Smooth muscle cell (in vitro differentiated cells): ENCODE measurements at regions not wholly inside any gene's neighbourhood (a gene's known extent, or its start where the extent isn't known, plus 50 kb on each side); places are given as distances from the start of the nearest gene placed in this dataset.
"Not testable (repeated sequence)": the region's sequence is repeated elsewhere in the genome, so short reads cannot be mapped to it uniquely, and the experiment has no call there.

ENCODE experiments used
- DNase-seq: peaks from one replicate; lab custom pipeline; 2025; ENCODE audit not compliant: unreplicated experiment; lab: John Stamatoyannopoulos, UW
- H2AFZ ChIP-seq: fragments of 200-600 bp; sonication (generic); 2 replicates; pipeline ENCODE4 v1.6.0; 2016; ENCODE audit warnings: antibody characterized with exemption, low read depth, mild to moderate bottlenecking
- H3F3A ChIP-seq: fragments of 200-600 bp; sonication (generic); 2 replicates; pipeline ENCODE4 v1.6.0; 2017; ENCODE audit warnings: antibody characterized with exemption, low read depth
- H3K27ac ChIP-seq: fragments of 200-600 bp; sonication (generic); 2 replicates; pipeline ENCODE4 v1.5.1; 2016; ENCODE audit warnings: low read depth, mild to moderate bottlenecking
- H3K27me3 ChIP-seq: fragments of 200-600 bp; sonication (generic); 2 replicates; pipeline ENCODE4 v1.6.1; 2016; ENCODE audit warnings: low read depth, mild to moderate bottlenecking
- H3K36me3 ChIP-seq: fragments of 200-600 bp; sonication (generic); 2 replicates; pipeline ENCODE4 v1.5.1; 2016; ENCODE audit warnings: low read depth
- H3K4me1 ChIP-seq: fragments of 200-600 bp; sonication (generic); 2 replicates; pipeline ENCODE4 v1.5.1; 2016; ENCODE audit warnings: low read depth
- H3K4me2 ChIP-seq: fragments of 200-600 bp; sonication (generic); 2 replicates; pipeline ENCODE4 v1.6.0; 2016; ENCODE audit warnings: mild to moderate bottlenecking
- H3K4me3 ChIP-seq: fragments of 200-600 bp; sonication (generic); 2 replicates; pipeline ENCODE4 v1.5.1; 2016; ENCODE audit warnings: mild to moderate bottlenecking
- H3K79me2 ChIP-seq: fragments of 200-600 bp; sonication (generic); 2 replicates; pipeline ENCODE4 v1.6.0; 2016; ENCODE audit warnings: low read depth, mild to moderate bottlenecking
- H3K9ac ChIP-seq: fragments of 200-600 bp; sonication (generic); 2 replicates; pipeline ENCODE4 v1.6.0; 2016; ENCODE audit warnings: low read depth
- H3K9me3 ChIP-seq: fragments of 200-600 bp; sonication (generic); replicated peaks from 2 replicates; pipeline ENCODE4 v1.5.1; 2016; ENCODE audit warnings: low read depth
- H4K20me1 ChIP-seq: fragments of 200-600 bp; sonication (generic); 2 replicates; pipeline ENCODE4 v1.6.0; 2016; ENCODE audit warnings: low read depth
- CTCF ChIP-seq: fragments of 200-600 bp; sonication (generic); IDR thresholded peaks from 2 replicates; pipeline ENCODE4 v1.5.1; 2017; ENCODE audit warnings: borderline replicate concordance, mild to moderate bottlenecking, antibody characterized with exemption; ENCODE audit not compliant: insufficient read depth, poor library complexity, severe bottlenecking
- WGBS: methylation state at CpG from one replicate; pipeline ENCODE4 v1.1.7; 2016; ENCODE audit warnings: low lambda C conversion rate; 5-methylcytosine and 5-hydroxymethylcytosine counted together

- H3K4me3 ChIP-seq: no peak overlapping the region
- TF ChIP-seq CTCF: no peak
- H3K27me3 ChIP-seq: no peaks in the 10 kb centered on the region
- H3F3A ChIP-seq: no peaks in the 10 kb centered on the region
- 81% methylated on average over 2 of the region's 2 CpGs for WGBS
- H3K27ac ChIP-seq: no peak overlapping the region
- H3K4me2 ChIP-seq: no peak overlapping the region
- no peak for DNase-seq
- H3K9ac ChIP-seq: no peak overlapping the region
- no peaks in the 10 kb centered on the region for H3K9me3 ChIP-seq
- H3K4me1 ChIP-seq: no peaks in the 10 kb centered on the region
- H2AFZ ChIP-seq: no peak overlapping the region
- H3K79me2 ChIP-seq: no peaks in the 10 kb centered on the region
- H3K36me3 ChIP-seq: no peaks in the 10 kb centered on the region
- no peaks in the 10 kb centered on the region for H4K20me1 ChIP-seq
These were observed 853.2 kb downstream of the UQCRFS1 start for GRCh38 chr19:28359431-28360414.

- TF ChIP-seq CTCF: no peak
- Histone ChIP-seq H3K27ac (no peak overlapping the region), H3K4me1 (no peaks in the 10 kb centered on the region), H3K4me2 (no peak overlapping the region), H3K27me3 (no peaks in the 10 kb centered on the region), H4K20me1 (no peaks in the 10 kb centered on the region), H3K36me3 (no peaks in the 10 kb centered on the region), H3K9me3 (no peaks in the 10 kb centered on the region), H3F3A (no peaks in the 10 kb centered on the region), H3K9ac (no peak overlapping the region), H3K4me3 (no peak overlapping the region), H3K79me2 (no peaks in the 10 kb centered on the region), H2AFZ (no peak overlapping the region)
- 89% methylated on average over 2 of the region's 2 CpGs for WGBS
- DNase-seq: no peak
These were observed 854.3 kb downstream of the UQCRFS1 start for GRCh38 chr19:28358633-28359032.

- Histone ChIP-seq H3K79me2 (no peaks in the 10 kb centered on the region), H3K27ac (no peak overlapping the region), H3K9ac (no peak overlapping the region), H3K4me2 (no peak overlapping the region), H3K9me3 (no peaks in the 10 kb centered on the region), H3K27me3 (no peaks in the 10 kb centered on the region), H3F3A (no peaks in the 10 kb centered on the region), H3K4me1 (no peaks in the 10 kb centered on the region), H3K36me3 (no peaks in the 10 kb centered on the region), H4K20me1 (no peaks in the 10 kb centered on the region), H2AFZ (no peak overlapping the region), H3K4me3 (no peak overlapping the region)
- no peak for TF ChIP-seq CTCF
- no peak for DNase-seq
- WGBS: 69% methylated on average over 3 of the region's 3 CpGs
These were observed 861.2 kb downstream of the UQCRFS1 start for GRCh38 chr19:28351761-28352160.

- H3K36me3 ChIP-seq, H2AFZ ChIP-seq, DNase-seq, H3K27ac ChIP-seq, H3K27me3 ChIP-seq, H3K4me1 ChIP-seq, H4K20me1 ChIP-seq, H3K9me3 ChIP-seq, H3K4me2 ChIP-seq, H3K9ac ChIP-seq, H3K4me3 ChIP-seq, H3K79me2 ChIP-seq, H3F3A ChIP-seq: not testable (repeated sequence)
- 94% methylated on average over 6 of the region's 6 CpGs for WGBS
These were observed 861.6 kb downstream of the UQCRFS1 start for GRCh38 chr19:28351321-28351720.
